Liver (tissue), 8 donors: ENCODE measurements at regions not wholly inside any gene's neighbourhood (a gene's known extent, or its start where the extent isn't known, plus 50 kb on each side); places are given as distances from the start of the nearest gene placed in this dataset.

Source experiments
- DNase-seq: peaks from one replicate; pipeline ENCODE4 v3.0.0-alpha.2; 2017; ENCODE audit warnings: low spot score
- H3K27ac ChIP-seq, 2 donors: one replicate each; pipeline ENCODE4 v1.7.0; 2013; ENCODE audit warnings: inconsistent platforms in 2 of 2, low read length in 2 of 2, control low read depth in 1 of 2, low read depth in 1 of 2, mild to moderate bottlenecking in 1 of 2
- H3K27me3 ChIP-seq, 4 donors: one replicate each; pipeline versions ENCODE4 v1.6.1 to v1.7.0; 2013; ENCODE audit warnings: low read length in 3 of 4, inconsistent platforms in 1 of 4, mild to moderate bottlenecking in 1 of 4, moderate library complexity in 1 of 4; ENCODE audit not compliant: control insufficient read depth in 4 of 4, insufficient read depth in 4 of 4
- H3K36me3 ChIP-seq, 4 donors: one replicate each; pipeline versions ENCODE4 v1.6.1 to v1.7.0; 2013; ENCODE audit warnings: low read length in 3 of 4, mild to moderate bottlenecking in 3 of 4, low read depth in 1 of 4, moderate library complexity in 1 of 4; ENCODE audit not compliant: control insufficient read depth in 4 of 4, insufficient read depth in 3 of 4
- H3K4me1 ChIP-seq, 4 donors: one replicate each; pipeline versions ENCODE4 v1.6.1 to v1.7.0; 2013; ENCODE audit warnings: low read length in 3 of 4, mild to moderate bottlenecking in 3 of 4, moderate library complexity in 1 of 4; ENCODE audit not compliant: control insufficient read depth in 4 of 4, insufficient read depth in 4 of 4
- H3K4me3 ChIP-seq, 3 donors: one replicate each; pipeline versions ENCODE4 v1.6.1 to v1.7.0; 2013; ENCODE audit warnings: low read length in 3 of 3, control low read depth in 1 of 3, low read depth in 1 of 3, mild to moderate bottlenecking in 1 of 3
- H3K9ac ChIP-seq, 2 donors: one replicate each; pipeline ENCODE4 v1.7.0; 2013; ENCODE audit warnings: low read length in 2 of 2, mild to moderate bottlenecking in 2 of 2, moderate library complexity in 2 of 2, control low read depth in 1 of 2, low read depth in 1 of 2
- H3K9me3 ChIP-seq, 4 donors: one replicate each; pipeline versions ENCODE4 v1.6.1 to v1.7.0; 2013; ENCODE audit warnings: low read length in 3 of 4; ENCODE audit not compliant: control insufficient read depth in 4 of 4
- CTCF ChIP-seq: fragments of 150-350 bp; IDR thresholded peaks from 2 replicates; pipeline ENCODE4 v1.5.1; 2017; ENCODE audit warnings: improper control_type of control experiment, low read depth, low read length; ENCODE audit not compliant: missing input control
- EGR1 ChIP-seq, 2 donors: IDR thresholded peaks; 2 replicates each; pipeline ENCODE4 v1.6.1; 2016 to 2018; ENCODE audit warnings: antibody characterized with exemption in 2 of 2, low read depth in 2 of 2
- FOXA1 ChIP-seq: IDR thresholded peaks from 2 replicates; pipeline ENCODE4 v1.6.1; 2016; ENCODE audit warnings: antibody characterized with exemption
- FOXA2 ChIP-seq: IDR thresholded peaks from 2 replicates; pipeline ENCODE4 v1.6.1; 2016; ENCODE audit warnings: antibody characterized with exemption
- GABPA ChIP-seq, 2 donors: IDR thresholded peaks in 1 of 2; conservative IDR thresholded peaks in 1 of 2; 2 replicates each; pipeline ENCODE4 v1.6.1; 2016; ENCODE audit warnings: antibody characterized with exemption in 2 of 2, mild to moderate bottlenecking in 1 of 2, moderate library complexity in 1 of 2
- HNF4G ChIP-seq: IDR thresholded peaks from 2 replicates; pipeline ENCODE4 v1.6.1; 2016; ENCODE audit warnings: antibody characterized with exemption
- JUND ChIP-seq, 2 donors: IDR thresholded peaks; 2 replicates each; pipeline ENCODE4 v1.6.1; 2016; ENCODE audit warnings: antibody characterized with exemption in 2 of 2
- MAX ChIP-seq: IDR thresholded peaks from 2 replicates; pipeline ENCODE4 v1.6.1; 2016; ENCODE audit warnings: antibody characterized with exemption
- NR2F2 ChIP-seq: IDR thresholded peaks from 2 replicates; pipeline ENCODE4 v1.6.1; 2016; ENCODE audit warnings: antibody characterized with exemption
- RAD21 ChIP-seq, 2 donors: IDR thresholded peaks; 2 replicates each; pipeline ENCODE4 v1.6.1; 2016; ENCODE audit warnings: antibody characterized with exemption in 2 of 2, mild to moderate bottlenecking in 2 of 2
- RXRA ChIP-seq, 2 donors: IDR thresholded peaks; 2 replicates each; pipeline ENCODE4 v1.6.1; 2017 to 2018; ENCODE audit warnings: antibody characterized with exemption in 2 of 2, mild to moderate bottlenecking in 1 of 2
- SP1 ChIP-seq: IDR thresholded peaks from 2 replicates; pipeline ENCODE4 v1.6.1; 2018; ENCODE audit warnings: antibody characterized with exemption, mild to moderate bottlenecking
- TAF1 ChIP-seq: conservative IDR thresholded peaks from 2 replicates; pipeline ENCODE4 v1.6.1; 2016; ENCODE audit warnings: antibody characterized with exemption, mild to moderate bottlenecking
- YY1 ChIP-seq: IDR thresholded peaks from 2 replicates; pipeline ENCODE4 v1.6.1; 2016; ENCODE audit warnings: antibody characterized with exemption, mild to moderate bottlenecking
- WGBS: extraction: QIAGEN DNeasy Blood & Tissue Kit; methylation state at CpG from one replicate; pipeline ENCODE4 v1.1.7; 2013; 5-methylcytosine and 5-hydroxymethylcytosine counted together
- TF ChIP-seq, protein P1 (sequence below): IDR thresholded peaks from 2 replicates; pipeline ENCODE4 v1.6.1; 2016; ENCODE audit warnings: antibody characterized with exemption, mild to moderate bottlenecking
- TF ChIP-seq, protein P2 (sequence below): IDR thresholded peaks from 2 replicates; pipeline ENCODE4 v1.6.1; 2016; ENCODE audit warnings: antibody characterized with exemption
- donor health status: healthy.
- donor health status: healthy.
- donor health status: healthy.
- donor health status: healthy.
- donor health status: healthy.

- Histone ChIP-seq H3K27me3 (no peaks in the 10 kb centered on the region), H3K4me3 (no peak overlapping the region), H3K36me3 (no peaks in the 10 kb centered on the region), H3K9me3 (no peaks in the 10 kb centered on the region), H3K9ac (no peak overlapping the region), H3K4me1 (no peaks in the 10 kb centered on the region), H3K27ac (no peak overlapping the region)
- no peak for DNase-seq
- no peak for TF ChIP-seq FOXA2
- TF ChIP-seq JUND (IDR thresholded peaks at IDR 0.05) = no peak
- TF ChIP-seq EGR1 (IDR thresholded peaks at IDR 0.05; ENCODE audit: low read depth in 2 of 2) = no peak
- TF ChIP-seq GABPA (IDR thresholded peaks at IDR 0.05 in 1 of 2, conservative IDR thresholded peaks at IDR 0.05 in 1 of 2) = no peak
- no peak for TF ChIP-seq HNF4G
- TF ChIP-seq SP1 = no peak
- no peak for TF ChIP-seq FOXA1
- no peak for TF ChIP-seq YY1
- no peak for TF ChIP-seq TAF1
- TF ChIP-seq CTCF = no peak
- TF ChIP-seq, protein P1, sequence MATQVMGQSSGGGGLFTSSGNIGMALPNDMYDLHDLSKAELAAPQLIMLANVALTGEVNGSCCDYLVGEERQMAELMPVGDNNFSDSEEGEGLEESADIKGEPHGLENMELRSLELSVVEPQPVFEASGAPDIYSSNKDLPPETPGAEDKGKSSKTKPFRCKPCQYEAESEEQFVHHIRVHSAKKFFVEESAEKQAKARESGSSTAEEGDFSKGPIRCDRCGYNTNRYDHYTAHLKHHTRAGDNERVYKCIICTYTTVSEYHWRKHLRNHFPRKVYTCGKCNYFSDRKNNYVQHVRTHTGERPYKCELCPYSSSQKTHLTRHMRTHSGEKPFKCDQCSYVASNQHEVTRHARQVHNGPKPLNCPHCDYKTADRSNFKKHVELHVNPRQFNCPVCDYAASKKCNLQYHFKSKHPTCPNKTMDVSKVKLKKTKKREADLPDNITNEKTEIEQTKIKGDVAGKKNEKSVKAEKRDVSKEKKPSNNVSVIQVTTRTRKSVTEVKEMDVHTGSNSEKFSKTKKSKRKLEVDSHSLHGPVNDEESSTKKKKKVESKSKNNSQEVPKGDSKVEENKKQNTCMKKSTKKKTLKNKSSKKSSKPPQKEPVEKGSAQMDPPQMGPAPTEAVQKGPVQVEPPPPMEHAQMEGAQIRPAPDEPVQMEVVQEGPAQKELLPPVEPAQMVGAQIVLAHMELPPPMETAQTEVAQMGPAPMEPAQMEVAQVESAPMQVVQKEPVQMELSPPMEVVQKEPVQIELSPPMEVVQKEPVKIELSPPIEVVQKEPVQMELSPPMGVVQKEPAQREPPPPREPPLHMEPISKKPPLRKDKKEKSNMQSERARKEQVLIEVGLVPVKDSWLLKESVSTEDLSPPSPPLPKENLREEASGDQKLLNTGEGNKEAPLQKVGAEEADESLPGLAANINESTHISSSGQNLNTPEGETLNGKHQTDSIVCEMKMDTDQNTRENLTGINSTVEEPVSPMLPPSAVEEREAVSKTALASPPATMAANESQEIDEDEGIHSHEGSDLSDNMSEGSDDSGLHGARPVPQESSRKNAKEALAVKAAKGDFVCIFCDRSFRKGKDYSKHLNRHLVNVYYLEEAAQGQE = no peak
- no peak for TF ChIP-seq NR2F2
- TF ChIP-seq, protein P2, sequence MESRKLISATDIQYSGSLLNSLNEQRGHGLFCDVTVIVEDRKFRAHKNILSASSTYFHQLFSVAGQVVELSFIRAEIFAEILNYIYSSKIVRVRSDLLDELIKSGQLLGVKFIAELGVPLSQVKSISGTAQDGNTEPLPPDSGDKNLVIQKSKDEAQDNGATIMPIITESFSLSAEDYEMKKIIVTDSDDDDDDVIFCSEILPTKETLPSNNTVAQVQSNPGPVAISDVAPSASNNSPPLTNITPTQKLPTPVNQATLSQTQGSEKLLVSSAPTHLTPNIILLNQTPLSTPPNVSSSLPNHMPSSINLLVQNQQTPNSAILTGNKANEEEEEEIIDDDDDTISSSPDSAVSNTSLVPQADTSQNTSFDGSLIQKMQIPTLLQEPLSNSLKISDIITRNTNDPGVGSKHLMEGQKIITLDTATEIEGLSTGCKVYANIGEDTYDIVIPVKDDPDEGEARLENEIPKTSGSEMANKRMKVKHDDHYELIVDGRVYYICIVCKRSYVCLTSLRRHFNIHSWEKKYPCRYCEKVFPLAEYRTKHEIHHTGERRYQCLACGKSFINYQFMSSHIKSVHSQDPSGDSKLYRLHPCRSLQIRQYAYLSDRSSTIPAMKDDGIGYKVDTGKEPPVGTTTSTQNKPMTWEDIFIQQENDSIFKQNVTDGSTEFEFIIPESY = no peak
- TF ChIP-seq RXRA (IDR thresholded peaks at IDR 0.05) = no peak
Measured at GRCh38 chr5:107803728-107804127, 133.0 kb upstream of the EFNA5 start.

- no peak for DNase-seq
- no peaks in the 10 kb centered on the region for H3K9me3 ChIP-seq
- no peaks in the 10 kb centered on the region for H3K36me3 ChIP-seq
- no peak overlapping the region for H3K9ac ChIP-seq
- H3K27me3 ChIP-seq = peaks cover 0 to 4% (median 0%) of the 10 kb centered on the region in 4 donors
- WGBS = 78% methylated on average over 2 of the region's 2 CpGs
- H3K4me3 ChIP-seq = no peak overlapping the region
- no peak overlapping the region for H3K27ac ChIP-seq
- no peaks in the 10 kb centered on the region for H3K4me1 ChIP-seq
- TF ChIP-seq CTCF (no peak), FOXA2 (no peak), RAD21 (IDR thresholded peaks at IDR 0.05) (no peak), MAX (no peak), SP1 (no peak), NR2F2 (no peak), YY1 (no peak), EGR1 (IDR thresholded peaks at IDR 0.05; ENCODE audit: low read depth in 2 of 2) (no peak), FOXA1 (no peak), TAF1 (no peak), RXRA (IDR thresholded peaks at IDR 0.05) (no peak)
- TF ChIP-seq, protein P2 = no peak
- TF ChIP-seq, protein P1 = no peak
Measured at GRCh38 chr5:107801061-107801460, 130.3 kb upstream of the EFNA5 start.
